IPS-NIHi7 (cell line): ENCODE measurements at regions not wholly inside any gene's neighbourhood (a gene's known extent, or its start where the extent isn't known, plus 50 kb on each side); places are given as distances from the start of the nearest gene placed in this dataset.

Experiments
- DNase-seq: peaks from one replicate; pipeline ENCODE4 v3.0.0; 2012; ENCODE audit warnings: mixed read lengths; ENCODE audit errors: extremely low spot score

DNA sequence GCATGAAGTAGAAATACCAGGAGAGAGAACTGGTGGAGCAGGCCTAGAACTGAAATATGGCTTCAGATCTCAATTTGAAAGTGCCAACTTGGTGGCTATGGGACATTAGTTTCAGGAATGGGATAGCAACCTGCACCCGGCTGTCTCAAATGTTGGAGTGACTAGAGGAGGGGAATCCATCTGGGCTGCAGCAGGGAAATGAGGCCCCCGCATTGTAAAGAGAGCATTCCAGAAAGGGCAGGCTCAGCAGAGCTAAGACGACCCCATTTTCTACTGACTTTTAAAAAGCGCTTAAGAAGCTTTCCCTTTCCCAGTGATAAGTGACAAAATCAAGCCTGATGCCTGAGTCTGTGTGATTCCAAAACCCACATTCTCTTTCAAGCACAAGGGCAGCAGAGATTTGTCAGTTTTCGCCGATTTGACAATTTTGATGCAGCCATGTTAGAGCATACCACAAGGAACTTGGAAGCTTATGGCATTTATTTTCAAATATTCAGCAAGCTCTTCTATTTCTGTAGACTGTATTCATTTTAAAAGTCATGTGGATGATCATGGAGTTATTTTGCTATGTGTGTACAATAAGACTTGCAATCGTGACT is 119.8 kb upstream of the ARHGAP28 start:
- no peak for DNase-seq

DNA sequence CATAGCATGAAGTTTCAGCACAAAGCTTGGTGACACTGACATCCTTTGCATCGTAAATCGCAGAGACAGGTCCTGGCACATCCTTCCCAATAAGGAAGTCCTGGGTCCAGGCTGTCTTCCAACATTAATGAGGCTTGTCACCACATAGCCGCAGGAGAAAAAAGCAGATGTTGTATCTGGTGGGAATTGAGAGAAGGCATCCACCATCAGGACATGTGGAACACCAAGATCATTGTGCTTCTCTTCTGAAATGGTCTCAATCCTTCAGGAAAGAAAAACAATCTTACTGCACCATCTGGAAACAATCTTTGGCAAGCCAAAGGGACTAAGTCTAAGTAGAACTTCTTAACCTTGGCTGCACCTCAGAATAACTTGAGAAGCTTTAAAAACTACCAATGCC is 119.0 kb upstream of the ARHGAP28 start:
- DNase-seq = no peak

DNA sequence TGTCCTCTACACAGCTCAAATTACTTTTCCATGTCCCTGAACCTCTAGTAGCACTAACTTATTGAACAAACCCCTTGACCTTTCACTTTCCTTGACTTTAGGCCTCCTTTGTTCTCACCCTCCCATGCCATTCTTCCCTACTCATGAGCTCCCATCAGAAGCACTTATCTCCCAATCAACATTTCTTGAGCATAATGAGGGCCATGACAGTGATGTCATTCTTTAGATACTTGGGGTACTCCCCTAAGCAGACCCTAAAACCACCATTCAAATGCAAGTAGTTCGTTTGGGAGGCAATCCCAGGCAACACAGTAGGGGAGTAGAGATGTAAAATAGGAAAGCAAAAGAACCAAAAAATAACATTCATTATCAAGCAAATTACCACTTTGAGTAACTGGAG is 115.9 kb upstream of the ARHGAP28 start:
- peak; percentile 20 for DNase-seq

DNA sequence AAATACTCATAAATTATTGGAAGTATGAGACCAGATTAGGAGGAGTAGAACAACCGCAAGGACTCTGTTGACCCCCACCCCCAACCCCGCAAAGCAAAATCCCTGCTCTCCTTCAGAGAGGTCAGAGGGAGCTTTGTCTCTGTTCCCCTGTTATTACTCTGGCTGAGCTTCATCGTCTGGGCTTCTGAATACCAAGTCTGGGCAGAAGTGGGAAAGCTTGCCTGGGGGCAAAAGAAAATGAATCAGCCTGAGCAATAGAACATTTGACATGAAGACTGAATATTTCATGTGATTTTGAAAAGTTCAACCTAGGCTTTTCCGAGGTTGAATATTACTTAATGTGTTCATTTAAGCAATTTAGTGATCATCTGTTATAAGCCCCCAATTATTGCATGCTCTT is 114.6 kb upstream of the ARHGAP28 start:
- DNase-seq = no peak

DNA sequence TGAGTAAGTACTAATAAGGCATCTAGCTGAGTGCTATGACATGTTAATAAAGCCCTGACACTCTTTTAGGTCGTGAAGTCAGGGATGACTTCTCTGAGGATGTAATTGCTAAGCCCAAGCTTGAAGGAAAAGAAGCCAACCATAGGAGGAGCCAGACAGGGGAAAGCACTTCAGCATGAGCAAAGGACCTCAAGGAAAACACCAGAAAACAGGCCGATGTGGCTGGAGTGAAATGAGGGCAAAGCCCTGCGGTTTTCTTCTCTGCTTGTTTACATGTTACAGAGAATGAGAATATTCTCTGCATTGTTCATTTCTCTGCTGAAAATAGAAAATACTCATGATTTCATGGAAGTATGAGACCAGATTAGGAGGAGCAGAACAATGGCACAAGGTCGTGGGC is 112.5 kb upstream of the ARHGAP28 start:
- no peak for DNase-seq

DNA sequence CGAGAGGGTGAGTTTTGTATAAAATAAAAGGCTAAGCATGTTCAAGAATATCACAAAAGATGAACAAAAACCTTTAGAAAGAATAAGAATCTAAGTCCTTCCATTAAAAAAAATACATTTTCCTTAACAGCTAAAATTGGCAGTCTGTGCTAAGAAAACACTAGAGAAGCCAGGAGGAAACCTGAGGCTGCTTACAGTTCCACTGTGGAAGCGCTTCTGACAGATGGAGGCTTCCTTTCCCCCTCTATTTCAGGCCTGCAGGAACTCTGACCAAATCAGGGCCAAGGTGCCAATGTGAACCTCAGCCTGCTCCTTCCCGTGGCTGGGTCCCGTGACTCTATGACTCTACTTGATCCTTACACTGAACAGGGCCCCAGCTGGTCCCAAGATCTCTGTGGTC is 108.1 kb upstream of the ARHGAP28 start:
- DNase-seq = no peak

DNA sequence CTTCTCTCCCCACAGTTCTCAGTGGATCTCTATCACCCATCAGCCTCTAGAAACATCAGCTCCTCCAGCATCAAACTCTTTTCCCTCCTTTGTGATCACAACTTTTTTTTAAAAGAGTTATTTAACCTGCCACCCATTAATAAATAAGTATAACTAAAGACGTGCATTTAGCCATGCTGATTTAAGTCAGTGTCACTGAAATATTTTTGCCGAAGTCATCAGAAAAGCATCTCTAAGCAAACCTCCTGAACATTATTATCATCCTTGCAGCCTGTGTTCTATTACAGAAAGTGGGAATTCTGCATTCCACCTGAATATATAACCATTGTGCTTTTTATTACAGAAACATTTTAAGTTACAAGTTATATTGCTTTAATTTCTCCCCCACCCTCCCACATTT is 106.2 kb upstream of the ARHGAP28 start:
- DNase-seq = no peak

DNA sequence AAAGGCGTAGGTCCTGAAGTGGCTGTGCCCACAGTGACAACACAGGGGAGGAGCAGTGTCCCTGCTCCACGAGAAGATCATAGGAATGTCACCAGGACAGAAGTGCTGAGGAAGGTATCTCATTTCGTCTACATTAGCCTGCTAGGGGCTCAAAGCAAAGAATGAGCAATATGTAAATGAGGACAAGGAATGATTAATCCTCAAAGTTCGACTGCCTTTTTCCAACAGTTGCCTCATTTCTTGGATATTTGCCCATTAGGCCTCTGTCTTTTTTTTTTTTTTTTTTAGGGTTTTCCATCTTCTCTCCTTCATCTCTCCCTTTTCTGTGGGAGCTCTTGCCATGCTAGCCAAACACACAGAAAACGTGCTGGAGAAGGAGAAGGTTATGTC is 105.2 kb upstream of the ARHGAP28 start:
- DNase-seq = no peak

DNA sequence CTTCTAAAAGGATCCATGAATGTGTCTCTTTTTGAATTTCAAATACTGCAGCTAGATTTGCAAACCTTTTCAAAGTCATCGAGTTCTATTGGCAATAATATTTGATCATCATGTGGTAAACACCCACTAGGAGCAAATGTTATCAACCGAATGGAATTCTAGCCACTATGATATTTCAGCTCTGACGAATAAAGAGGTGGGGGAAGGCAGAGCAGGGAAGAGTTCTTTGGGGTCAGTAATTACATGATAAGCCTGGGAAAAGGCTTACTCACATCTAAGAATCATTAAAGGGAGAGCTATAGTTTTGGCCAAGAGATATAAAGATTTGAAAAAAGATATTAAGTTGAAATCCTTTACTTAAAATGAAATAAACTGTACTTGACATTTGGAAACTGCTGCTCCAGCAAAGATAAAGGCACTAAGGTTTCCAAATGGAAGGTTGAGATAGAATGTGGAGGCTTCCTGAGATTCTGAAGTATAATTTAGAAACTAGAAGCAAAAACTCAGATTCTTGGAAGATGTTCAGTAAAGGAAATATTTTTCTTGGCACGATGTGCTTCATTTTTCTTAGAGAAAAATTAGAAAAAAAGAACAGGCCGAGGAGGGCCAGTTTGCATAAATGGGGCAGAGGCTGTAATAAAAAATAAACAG is 104.7 kb upstream of the ARHGAP28 start:
- no peak for DNase-seq

DNA sequence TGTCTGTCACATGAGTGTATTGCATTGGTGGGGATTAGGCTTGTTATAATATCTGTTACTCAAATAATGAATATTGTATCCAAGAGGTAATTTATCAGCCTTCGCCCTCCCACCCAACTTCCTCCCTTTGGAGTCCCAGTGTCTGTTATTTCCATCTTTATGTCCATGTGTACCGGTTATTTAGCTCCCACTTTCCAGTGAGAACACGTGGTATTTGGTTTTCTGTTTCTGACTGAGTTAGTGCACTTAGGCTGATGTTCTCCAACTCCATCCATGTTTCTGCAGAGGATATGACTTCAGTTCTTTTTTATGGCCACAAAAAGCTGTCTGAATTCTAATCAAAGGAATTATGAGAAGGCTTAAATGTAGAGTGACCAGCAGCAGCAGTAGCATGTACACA is 104.0 kb upstream of the ARHGAP28 start:
- DNase-seq = no peak

DNA sequence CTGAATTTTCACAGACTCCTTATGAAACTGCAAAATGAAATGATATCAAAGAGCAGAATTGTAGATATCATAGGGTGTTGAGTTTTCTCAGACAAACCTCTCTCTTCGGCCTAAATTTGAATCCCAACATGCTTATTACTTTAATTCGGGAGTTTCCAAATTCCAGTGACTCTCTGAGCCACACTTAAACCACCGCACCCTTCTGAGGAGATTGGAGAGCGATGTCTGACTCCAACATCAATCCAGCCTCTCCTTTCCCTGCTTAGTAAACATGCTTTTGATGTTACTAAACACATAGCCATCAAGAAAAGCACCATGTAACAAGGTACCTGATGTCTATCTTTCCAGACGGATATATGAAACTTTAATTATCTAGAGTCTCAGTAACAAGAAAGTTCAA is 103.1 kb upstream of the ARHGAP28 start:
- DNase-seq = no peak

DNA sequence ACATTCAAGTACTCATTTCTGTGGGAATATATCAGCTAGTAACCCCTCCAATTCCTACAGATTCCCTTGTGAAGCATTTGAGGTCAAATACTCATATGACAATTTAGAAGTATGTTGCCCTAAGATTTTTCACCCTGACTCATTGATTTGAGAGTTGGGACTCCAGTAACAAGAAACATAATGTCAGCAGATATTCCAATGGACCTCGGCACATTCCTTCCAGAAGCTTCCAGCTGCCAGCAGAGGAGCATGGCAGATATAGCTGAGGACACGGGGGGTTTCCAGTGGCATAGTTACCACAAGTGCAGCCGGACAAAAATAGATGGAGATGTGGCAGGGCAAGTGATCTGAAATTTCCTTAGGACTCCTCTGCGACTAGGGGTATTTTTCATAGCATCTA is 101.9 kb upstream of the ARHGAP28 start:
- no peak for DNase-seq

DNA sequence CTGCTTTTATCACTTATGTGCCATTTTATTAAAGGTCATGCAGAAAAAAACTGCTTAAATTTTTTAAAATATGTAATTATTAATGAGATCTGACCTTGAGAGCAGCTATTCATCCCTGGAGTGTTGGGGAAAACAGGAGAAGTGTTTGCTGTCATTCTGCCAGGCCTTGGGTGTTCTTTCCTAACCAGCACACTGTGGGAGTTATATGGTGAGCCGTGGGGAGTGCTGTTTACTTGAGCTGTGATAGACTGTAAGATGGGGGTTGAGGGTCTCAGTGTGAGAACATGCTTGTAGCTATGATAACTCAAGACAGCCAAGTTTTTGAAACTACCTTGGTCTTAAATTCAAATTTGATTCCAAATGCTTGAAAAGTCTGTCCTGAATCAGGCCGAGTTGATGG is 101.3 kb upstream of the ARHGAP28 start:
- no peak for DNase-seq

DNA sequence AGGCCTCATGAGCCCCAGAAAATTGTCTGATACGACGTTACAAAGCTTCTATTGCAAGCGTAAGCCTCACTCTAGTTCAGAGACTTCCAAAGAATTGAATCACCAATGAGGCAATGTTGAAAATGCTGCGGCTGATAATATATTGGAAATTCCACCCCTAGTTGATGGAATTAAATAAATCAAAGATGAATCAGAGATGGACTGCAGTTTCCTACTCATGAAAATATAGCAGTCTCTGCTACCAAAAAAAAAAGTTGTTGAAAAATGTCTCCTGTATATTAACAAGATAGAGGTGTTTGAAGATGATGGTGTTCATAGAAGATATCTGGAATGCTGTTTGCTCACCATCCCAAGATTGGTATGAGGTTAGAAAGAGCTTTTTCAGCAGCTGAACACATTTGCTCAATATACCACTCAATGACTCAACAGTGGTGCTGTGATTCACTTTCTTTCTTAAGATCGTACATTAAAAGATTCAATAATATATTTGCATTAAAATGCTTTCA is 99.8 kb upstream of the ARHGAP28 start:
- DNase-seq = no peak

DNA sequence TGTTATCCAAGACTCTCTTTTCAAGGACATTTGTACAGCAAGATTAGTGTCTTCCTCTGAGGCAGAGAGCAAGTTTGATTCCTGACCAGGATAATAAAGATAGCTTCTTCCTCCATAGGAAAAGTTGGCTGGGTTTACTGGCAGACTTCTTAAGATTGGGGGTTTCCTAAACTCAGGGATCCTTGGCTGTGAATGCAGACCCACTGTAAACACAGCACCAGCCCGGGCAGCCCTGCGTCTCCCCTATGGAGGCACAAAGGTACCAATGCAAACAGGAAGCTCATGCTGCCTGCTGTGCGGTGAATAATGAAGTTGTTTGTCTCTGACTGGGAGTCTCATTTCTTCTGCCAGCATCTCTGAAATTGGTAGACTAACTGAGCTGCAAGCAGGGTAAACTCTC is 96.2 kb upstream of the ARHGAP28 start:
- DNase-seq = peak; percentile 68

DNA sequence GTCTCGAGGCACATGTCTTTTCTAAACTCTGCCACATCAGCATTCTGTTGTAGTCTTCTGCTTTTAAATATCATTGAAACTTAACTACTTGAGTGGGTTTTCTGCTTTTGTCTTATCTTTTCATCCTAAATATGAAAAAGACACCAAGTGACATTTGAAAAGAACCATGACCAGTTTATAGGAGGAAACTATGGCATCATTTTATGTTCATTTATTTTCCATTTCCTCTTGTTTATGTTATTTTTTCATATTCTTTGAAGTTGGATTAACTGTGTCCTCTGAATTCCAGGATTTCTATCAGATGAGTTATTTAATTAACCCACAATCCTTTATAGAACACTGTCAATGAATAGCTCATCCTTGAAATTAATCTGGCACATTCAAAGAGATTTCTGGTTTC is 93.4 kb upstream of the ARHGAP28 start:
- DNase-seq = no peak

DNA sequence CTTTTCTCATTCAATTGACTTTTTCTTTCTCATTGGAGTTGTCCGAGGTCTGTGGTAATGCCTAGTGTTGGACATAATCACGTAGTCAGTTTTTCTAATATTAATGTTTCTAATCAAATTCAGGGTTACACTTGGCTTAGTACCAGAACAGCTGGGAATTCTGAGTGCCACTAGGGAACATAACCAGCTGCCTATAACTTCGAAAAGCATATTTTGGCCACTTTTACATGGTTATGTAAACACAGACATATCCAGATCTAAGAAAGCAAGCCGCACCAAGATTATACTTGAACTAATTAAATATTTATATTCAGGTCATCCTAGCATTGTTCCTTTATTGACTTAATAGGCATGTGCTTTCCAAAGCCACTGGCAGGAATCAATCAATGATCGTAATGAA is 91.1 kb upstream of the ARHGAP28 start:
- no peak for DNase-seq

DNA sequence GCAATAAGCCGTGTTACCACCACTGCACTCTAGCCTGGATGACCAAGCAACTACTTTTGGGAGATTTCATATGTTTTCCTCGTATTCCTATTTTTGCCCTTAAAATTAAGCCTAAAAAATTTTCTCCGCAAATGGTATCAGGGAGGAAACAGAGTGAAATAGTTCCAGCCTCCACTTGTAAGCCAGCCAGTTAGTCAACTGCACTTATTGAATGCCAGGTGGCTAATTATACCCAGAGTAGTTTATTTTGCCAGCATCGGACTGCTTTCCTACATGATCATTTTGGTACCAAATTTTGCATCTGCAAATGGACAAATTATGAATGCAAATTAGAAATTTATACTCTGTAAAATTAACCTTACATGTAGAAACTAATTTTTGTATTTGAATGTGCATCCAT is 90.2 kb upstream of the ARHGAP28 start:
- DNase-seq = no peak

DNA sequence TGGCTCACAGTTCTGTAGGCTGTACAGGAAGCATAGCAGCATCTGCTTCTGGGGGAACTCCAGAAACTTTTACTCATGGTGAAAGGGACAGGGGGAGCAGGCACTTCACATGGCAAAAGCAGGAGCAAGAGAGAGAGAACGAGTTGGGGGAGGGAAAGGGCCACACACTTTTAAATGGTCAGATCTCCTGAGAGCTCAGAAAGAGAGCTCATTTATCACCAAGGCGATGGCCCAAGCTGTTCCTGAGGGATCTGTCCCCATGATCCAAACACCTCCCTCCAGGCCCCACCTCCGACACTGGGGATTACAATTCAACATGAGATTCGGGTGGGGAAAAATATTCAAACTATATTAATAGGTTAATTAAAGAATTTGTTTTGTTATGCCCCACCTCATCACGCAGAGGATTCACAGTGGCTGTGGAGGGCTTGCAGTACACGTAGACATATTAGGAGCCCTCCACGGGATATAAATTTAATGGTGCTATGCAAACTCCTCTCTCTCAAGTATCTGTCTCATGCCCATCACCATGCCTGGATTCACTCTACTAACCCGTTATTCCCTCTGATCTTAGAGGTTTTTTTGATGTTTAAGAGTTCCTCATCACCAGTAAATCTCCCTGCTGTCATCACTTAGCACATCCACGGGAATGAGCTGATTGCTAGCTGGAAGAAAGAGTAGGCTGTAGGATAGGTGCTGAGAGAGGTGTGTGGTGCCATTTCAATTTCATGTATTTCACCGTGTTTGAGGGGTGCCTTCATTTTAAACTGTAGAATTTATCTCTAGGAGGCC is 84.5 kb upstream of the ARHGAP28 start:
- no peak for DNase-seq

DNA sequence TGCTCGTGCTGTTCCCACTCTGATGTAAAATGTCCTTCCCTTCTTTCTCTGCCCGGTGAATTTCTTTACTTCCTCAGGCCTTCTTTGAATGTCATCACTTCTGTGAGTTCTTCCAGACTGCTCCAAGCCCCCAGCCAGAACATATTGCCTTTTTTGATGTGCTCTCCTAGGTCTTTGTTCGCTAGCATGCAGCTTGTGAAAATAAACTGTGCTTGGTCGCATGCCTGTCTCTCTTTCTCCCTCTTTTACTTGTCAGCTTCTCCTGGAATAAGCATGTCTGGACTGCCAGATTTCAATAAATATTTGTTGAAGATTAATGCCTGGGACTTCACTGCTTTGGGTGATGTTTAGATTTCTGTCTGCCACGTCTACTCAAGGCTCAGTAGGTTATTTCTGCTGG is 82.7 kb upstream of the ARHGAP28 start:
- DNase-seq = no peak

DNA sequence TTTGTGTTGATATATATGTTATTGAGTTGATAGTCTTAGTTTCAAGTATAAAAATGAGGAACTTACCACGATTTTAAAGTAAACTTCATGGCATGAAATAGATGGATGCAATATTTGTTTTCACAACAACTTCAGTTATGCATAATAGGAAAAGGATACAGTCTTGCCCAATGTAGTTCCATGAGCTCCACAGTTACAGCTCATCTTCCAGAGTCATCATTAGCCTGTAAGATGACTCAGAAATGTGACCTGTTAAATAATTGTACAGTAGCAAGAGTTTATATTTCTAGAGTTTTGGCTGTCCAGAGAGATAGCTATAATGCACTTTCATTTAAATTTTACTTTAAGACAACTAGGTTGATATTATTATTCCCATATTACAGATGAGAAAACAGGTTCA is 80.9 kb upstream of the ARHGAP28 start:
- DNase-seq = no peak

DNA sequence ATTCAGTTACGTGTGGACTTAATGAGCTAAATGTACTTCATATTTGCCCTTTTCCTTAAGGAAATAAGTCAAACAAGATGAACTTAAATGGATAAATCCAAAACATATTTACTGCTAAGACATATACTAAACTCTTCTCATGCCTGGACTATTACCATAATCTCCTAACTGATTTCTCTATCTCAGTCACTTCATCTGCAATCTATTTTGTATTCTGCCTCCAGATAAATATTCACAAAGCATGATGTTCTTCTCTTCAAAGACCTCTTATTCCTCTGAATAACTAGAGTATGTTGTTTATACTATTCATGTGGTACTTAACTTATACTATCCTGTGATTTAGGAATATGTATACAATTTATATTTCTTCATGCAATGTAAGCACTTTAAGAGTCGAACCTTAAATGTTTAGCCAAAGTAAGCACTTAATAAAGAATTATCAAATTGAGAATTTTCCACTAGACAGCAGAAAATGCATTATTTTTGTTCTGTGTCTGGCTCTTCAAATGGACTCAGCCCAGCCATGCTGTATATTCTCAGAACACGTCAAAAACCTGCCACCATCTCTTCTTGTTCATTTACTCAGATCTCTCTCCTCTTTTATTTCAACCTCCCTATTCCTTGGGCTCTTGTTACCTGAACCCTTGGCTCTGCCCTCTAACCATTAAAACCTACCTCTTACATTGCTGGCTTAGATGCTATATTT is 79.9 kb upstream of the ARHGAP28 start:
- DNase-seq = no peak

DNA sequence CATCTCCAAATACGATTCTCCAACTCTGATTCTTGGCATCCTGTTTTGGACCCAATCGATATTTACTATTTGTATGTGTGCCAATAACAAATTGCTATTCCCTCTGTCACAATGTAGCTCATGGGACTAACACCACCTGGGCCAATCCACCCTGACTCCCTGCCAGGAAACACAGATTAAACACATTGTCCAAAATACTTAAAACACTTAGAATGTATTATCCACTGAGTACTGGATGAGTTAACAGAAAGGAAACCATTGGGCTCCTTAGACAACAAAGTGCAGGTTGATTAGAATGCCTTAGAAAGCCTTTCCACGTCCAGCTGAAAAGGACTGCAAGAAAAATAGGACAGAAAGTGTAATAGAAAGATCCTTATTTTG is 79.4 kb upstream of the ARHGAP28 start:
- no peak for DNase-seq
